Endothelial cell of umbilical vein (primary cell): ENCODE measurements at regions not wholly inside any gene's neighbourhood (a gene's known extent, or its start where the extent isn't known, plus 50 kb on each side); places are given as distances from the start of the nearest gene placed in this dataset.

ENCODE experiments used
- BruUV-seq: library from RNA; stranded (reverse); fragments of 400-500 nt; replicated peaks from 2 replicates; lab custom pipeline; 2021; lab: Mats Ljungman, UMichigan
- CTCF ChIA-PET: fragments of 300-600, 350-600 bp; sonication (Branson Sonifier 250); formaldehyde crosslinking; loops from one replicate; lab custom pipeline; 2021; ENCODE audit warnings: antibody characterized with exemption, inconsistent platforms; lab: Charles Lee
- POLR2A ChIA-PET: fragments of 300-600, 350-600 bp; sonication (Branson Sonifier 250); formaldehyde crosslinking; loops from one replicate; lab custom pipeline; 2021; ENCODE audit warnings: antibody characterized with exemption, inconsistent platforms; lab: Charles Lee
- DNase-seq: peaks from one replicate; pipeline ENCODE4 v3.0.0-alpha.2; 2011; ENCODE audit warnings: low read depth, low spot score
- FAIRE-seq: peaks from 2 replicates; lab custom pipeline; 2011; peaks lifted over from hg19 to GRCh38; lab: Jason Lieb, UNC
- H2AFZ ChIP-seq: 2 replicates; pipeline ENCODE4 v1.6.0; 2012; ENCODE audit warnings: low read depth, low read length, control low read depth, inconsistent platforms
- H3K27ac ChIP-seq: 2 replicates; pipeline ENCODE4 v1.5.1; 2011; ENCODE audit warnings: low read depth, mild to moderate bottlenecking, control low read depth, low read length, moderate library complexity; ENCODE audit not compliant: insufficient read depth
- H3K27me3 ChIP-seq, 2 experiments: 2 replicates each; pipeline versions ENCODE4 v1.6.0 to v1.6.1; 2011; ENCODE audit warnings: low read length in 2 of 2, mixed read lengths in 1 of 2; ENCODE audit not compliant: control insufficient read depth in 2 of 2, insufficient read depth in 2 of 2
- H3K36me3 ChIP-seq, 2 experiments: 2 replicates in 1 of 2; 3 replicates in 1 of 2; pipeline ENCODE4 v1.5.1; 2011; ENCODE audit warnings: low read length in 2 of 2, mild to moderate bottlenecking in 1 of 2, moderate library complexity in 1 of 2; ENCODE audit not compliant: control insufficient read depth in 2 of 2, insufficient read depth in 2 of 2; ENCODE audit errors: extremely low read depth in 1 of 2
- H3K4me1 ChIP-seq: 3 replicates; pipeline ENCODE4 v1.5.1; 2011; ENCODE audit warnings: mild to moderate bottlenecking, low read length; ENCODE audit not compliant: control insufficient read depth, insufficient read depth; ENCODE audit errors: extremely low read depth
- H3K4me2 ChIP-seq: 2 replicates; pipeline ENCODE4 v1.6.1; 2011; ENCODE audit warnings: low read length, control low read depth, mixed read lengths; ENCODE audit not compliant: insufficient read depth
- H3K4me3 ChIP-seq, 3 experiments: fragments of 200-600 bp in 1 of 3; sonication (generic), shearing (Covaris generic) in 1 of 3; replicated peaks in 1 of 3; 2 replicates each; pipeline ENCODE4 v1.5.1; 2011 to 2016; ENCODE audit warnings: control low read depth in 3 of 3, low read length in 3 of 3, mild to moderate bottlenecking in 2 of 3, inconsistent platforms in 1 of 3, low read depth in 1 of 3, moderate library complexity in 1 of 3; ENCODE audit not compliant: insufficient read depth in 1 of 3
- H3K79me2 ChIP-seq: 2 replicates; pipeline ENCODE4 v1.6.0; 2012; ENCODE audit warnings: low read length, inconsistent platforms; ENCODE audit not compliant: control insufficient read depth, insufficient read depth
- H3K9ac ChIP-seq: replicated peaks from 2 replicates; pipeline ENCODE3; 2011; ENCODE audit warnings: low read length, control low read depth; ENCODE audit not compliant: insufficient read depth; ENCODE audit errors: extremely low read depth
- H3K9me1 ChIP-seq: replicated peaks from 3 replicates; pipeline ENCODE4 v1.6.0; 2011; ENCODE audit warnings: mild to moderate bottlenecking, low read length; ENCODE audit not compliant: control insufficient read depth, insufficient read depth; ENCODE audit errors: extremely low read depth
- H3K9me3 ChIP-seq: replicated peaks from 2 replicates; pipeline ENCODE4 v1.5.1; 2012; ENCODE audit warnings: low read length, inconsistent platforms; ENCODE audit not compliant: control insufficient read depth, insufficient read depth
- H4K20me1 ChIP-seq: replicated peaks from 2 replicates; pipeline ENCODE3; 2011; ENCODE audit warnings: mild to moderate bottlenecking, low read length; ENCODE audit not compliant: control insufficient read depth, insufficient read depth; ENCODE audit errors: extremely low read depth
- EZH2 ChIP-seq: IDR thresholded peaks from 2 replicates; pipeline ENCODE4 v1.6.1; 2012; ENCODE audit warnings: borderline replicate concordance, low read depth, mild to moderate bottlenecking, moderate library complexity, low read length, inconsistent platforms; ENCODE audit not compliant: severe bottlenecking
- FOS ChIP-seq: IDR thresholded peaks from 2 replicates; pipeline ENCODE4 v1.6.1; 2011; ENCODE audit warnings: mild to moderate bottlenecking, low read length, moderate library complexity, borderline replicate concordance; ENCODE audit not compliant: insufficient read depth
- GATA2 ChIP-seq: IDR thresholded peaks from 2 replicates; pipeline ENCODE4 v1.7.0; 2011; ENCODE audit warnings: low read depth, mild to moderate bottlenecking, moderate library complexity, mixed read lengths, low read length; ENCODE audit not compliant: insufficient read length, insufficient read depth
- JUN ChIP-seq: IDR thresholded peaks from 2 replicates; pipeline ENCODE4 v1.6.1; 2011; ENCODE audit warnings: borderline replicate concordance, low read depth; ENCODE audit not compliant: insufficient read length, insufficient read depth
- MAX ChIP-seq: IDR thresholded peaks from 2 replicates; pipeline ENCODE4 v1.6.1; 2011; ENCODE audit not compliant: insufficient read depth, insufficient read length
- MYC ChIP-seq: IDR thresholded peaks from one replicate; pipeline ENCODE4 v1.6.1; 2011; ENCODE audit warnings: mild to moderate bottlenecking, low read depth, low read length
- POLR2A ChIP-seq: IDR thresholded peaks from 2 replicates; pipeline ENCODE4 v1.6.1; 2012; ENCODE audit warnings: low read depth, mild to moderate bottlenecking, control low read depth, low read length
- POLR2AphosphoS5 ChIP-seq: IDR thresholded peaks from 2 replicates; pipeline ENCODE4 v1.6.1; 2012; ENCODE audit warnings: low read depth, mild to moderate bottlenecking, control low read depth, low read length, moderate library complexity; ENCODE audit not compliant: insufficient read depth
- dilution Hi-C: fragments of 300-500 bp; cut with MboI; formaldehyde crosslinking; loops from one replicate; pipeline ENCODE4 v1.15.0; 2019; ENCODE audit warnings: low sequenced_read_pairs; ENCODE audit not compliant: extremely low pct_ligation_motif_present
- intact Hi-C: fragments of 100-400 bp; cut with micrococcal nuclease; formaldehyde crosslinking; loops from one replicate; pipeline ENCODE4 v1.10.0; 2022
- TF ChIP-seq, protein P1 (sequence below), 2 donors: IDR thresholded peaks; 1 replicate in 1 of 2; 2 replicates in 1 of 2; pipeline ENCODE4 v1.5.1; 2011; ENCODE audit warnings: low read length in 2 of 2, mild to moderate bottlenecking in 2 of 2, moderate library complexity in 2 of 2, control low read depth in 1 of 2, inconsistent platforms in 1 of 2, low read depth in 1 of 2; ENCODE audit not compliant: insufficient read depth in 1 of 2; ENCODE audit errors: extremely low read depth in 1 of 2

DNA sequence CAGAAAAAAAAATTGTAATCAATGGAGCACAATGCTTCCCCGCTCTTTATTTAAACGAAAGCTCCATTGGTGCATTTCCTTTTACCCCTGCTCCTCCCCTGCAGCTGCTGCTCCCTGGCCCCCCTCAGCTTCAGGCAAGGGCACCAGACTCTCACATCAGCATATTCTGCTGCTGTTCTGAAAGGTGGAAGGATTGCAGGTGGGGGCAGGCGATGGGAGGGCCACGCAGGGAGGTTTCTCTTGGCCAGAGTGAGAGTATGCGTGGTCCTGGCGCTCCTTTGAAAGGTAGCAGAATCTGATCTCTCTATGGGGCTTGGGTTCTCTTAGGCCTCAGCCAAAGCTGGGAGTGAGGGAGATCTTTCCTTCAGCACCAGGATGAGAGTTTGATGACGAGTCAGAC, 240.9 kb upstream of the CADM1 start:
- Histone ChIP-seq H3K9ac (no peak overlapping the region), H3K4me1 (no peaks in the 10 kb centered on the region), H3K27me3 (no peaks in the 10 kb centered on the region), H3K4me3 (no peak overlapping the region), H3K36me3 (no peaks in the 10 kb centered on the region), H3K27ac (no peak overlapping the region), H3K9me3 (peaks cover 2% of the 10 kb centered on the region), H2AFZ (no peak overlapping the region), H3K9me1 (no peaks in the 10 kb centered on the region), H3K4me2 (no peak overlapping the region), H3K79me2 (no peaks in the 10 kb centered on the region), H4K20me1 (no peaks in the 10 kb centered on the region)
- TF ChIP-seq GATA2 (no peak), MYC (no peak), JUN (no peak), FOS (no peak), POLR2AphosphoS5 (no peak), MAX (no peak), EZH2 (no peak), POLR2A (no peak)
- TF ChIP-seq, protein P1, sequence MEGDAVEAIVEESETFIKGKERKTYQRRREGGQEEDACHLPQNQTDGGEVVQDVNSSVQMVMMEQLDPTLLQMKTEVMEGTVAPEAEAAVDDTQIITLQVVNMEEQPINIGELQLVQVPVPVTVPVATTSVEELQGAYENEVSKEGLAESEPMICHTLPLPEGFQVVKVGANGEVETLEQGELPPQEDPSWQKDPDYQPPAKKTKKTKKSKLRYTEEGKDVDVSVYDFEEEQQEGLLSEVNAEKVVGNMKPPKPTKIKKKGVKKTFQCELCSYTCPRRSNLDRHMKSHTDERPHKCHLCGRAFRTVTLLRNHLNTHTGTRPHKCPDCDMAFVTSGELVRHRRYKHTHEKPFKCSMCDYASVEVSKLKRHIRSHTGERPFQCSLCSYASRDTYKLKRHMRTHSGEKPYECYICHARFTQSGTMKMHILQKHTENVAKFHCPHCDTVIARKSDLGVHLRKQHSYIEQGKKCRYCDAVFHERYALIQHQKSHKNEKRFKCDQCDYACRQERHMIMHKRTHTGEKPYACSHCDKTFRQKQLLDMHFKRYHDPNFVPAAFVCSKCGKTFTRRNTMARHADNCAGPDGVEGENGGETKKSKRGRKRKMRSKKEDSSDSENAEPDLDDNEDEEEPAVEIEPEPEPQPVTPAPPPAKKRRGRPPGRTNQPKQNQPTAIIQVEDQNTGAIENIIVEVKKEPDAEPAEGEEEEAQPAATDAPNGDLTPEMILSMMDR (IDR thresholded peaks at IDR 0.05; ENCODE audit: extremely low read depth in 1 of 2, insufficient read depth in 1 of 2, low read depth in 1 of 2, low read length in 2 of 2), result no peak
- dilution Hi-C loops (no loop called here), intact Hi-C loops (no loop called here)
- FAIRE-seq (no peak), DNase-seq (no peak)
- CTCF ChIA-PET, result no interaction called here
- POLR2A ChIA-PET, result no interaction called here
- no TSS peak for BruUV-seq
